Karpas-422 (cell line): ENCODE measurements at regions not wholly inside any gene's neighbourhood (a gene's known extent, or its start where the extent isn't known, plus 50 kb on each side); places are given as distances from the start of the nearest gene placed in this dataset.

Source experiments
- DNase-seq: peaks from one replicate; pipeline ENCODE4 v3.0.0-alpha.2; 2015
- H2AFZ ChIP-seq: fragments of 200-600 bp; sonication (generic); 2 replicates; pipeline ENCODE4 v1.6.1; 2014; ENCODE audit warnings: antibody characterized with exemption, low read length, mixed read lengths
- H3K27ac ChIP-seq: fragments of 200-600 bp; sonication (generic); 2 replicates; pipeline ENCODE4 v1.5.1; 2014; ENCODE audit warnings: mild to moderate bottlenecking, low read length, moderate library complexity
- H3K27me3 ChIP-seq: fragments of 200-600 bp; sonication (generic); 2 replicates; pipeline ENCODE4 v1.6.1; 2014; ENCODE audit warnings: low read length, mixed read lengths
- H3K36me3 ChIP-seq: fragments of 200-600 bp; sonication (generic); 2 replicates; pipeline ENCODE4 v1.6.1; 2014; ENCODE audit warnings: low read length, mixed read lengths; ENCODE audit not compliant: insufficient read depth
- H3K4me1 ChIP-seq: fragments of 200-600 bp; sonication (generic); 2 replicates; pipeline ENCODE4 v1.6.1; 2014; ENCODE audit warnings: mild to moderate bottlenecking, low read length, mixed read lengths
- H3K4me2 ChIP-seq: fragments of 200-600 bp; sonication (generic); 2 replicates; pipeline ENCODE4 v1.6.1; 2014; ENCODE audit warnings: low read length, low read depth, mild to moderate bottlenecking; ENCODE audit not compliant: poor library complexity, severe bottlenecking
- H3K4me3 ChIP-seq: fragments of 200-600 bp; sonication (generic); 2 replicates; pipeline ENCODE4 v1.5.1; 2014; ENCODE audit warnings: mild to moderate bottlenecking, antibody characterized with exemption, low read length, mixed read lengths
- H3K79me2 ChIP-seq: fragments of 200-600 bp; sonication (generic); 2 replicates; pipeline ENCODE4 v1.6.1; 2014; ENCODE audit warnings: mild to moderate bottlenecking, low read length, mixed read lengths
- H3K9ac ChIP-seq: fragments of 200-600 bp; sonication (generic); 2 replicates; pipeline ENCODE4 v1.6.0; 2014; ENCODE audit warnings: low read length
- H3K9me2 ChIP-seq: fragments of 200-600 bp; sonication (generic), shearing (Covaris generic); replicated peaks from 2 replicates; pipeline ENCODE4 v1.6.0; 2014; ENCODE audit warnings: mild to moderate bottlenecking, low read length, moderate library complexity; ENCODE audit not compliant: insufficient read depth
- H3K9me3 ChIP-seq: fragments of 300-700, 200-600 bp; sonication (generic); 2 replicates; pipeline ENCODE4 v1.6.1; 2014; ENCODE audit warnings: low read length, mixed read lengths
- H4K20me1 ChIP-seq: fragments of 200-600 bp; sonication (generic); 2 replicates; pipeline ENCODE4 v1.6.1; 2014; ENCODE audit warnings: mild to moderate bottlenecking, antibody characterized with exemption, low read length, low read depth; ENCODE audit not compliant: insufficient read depth

DNA sequence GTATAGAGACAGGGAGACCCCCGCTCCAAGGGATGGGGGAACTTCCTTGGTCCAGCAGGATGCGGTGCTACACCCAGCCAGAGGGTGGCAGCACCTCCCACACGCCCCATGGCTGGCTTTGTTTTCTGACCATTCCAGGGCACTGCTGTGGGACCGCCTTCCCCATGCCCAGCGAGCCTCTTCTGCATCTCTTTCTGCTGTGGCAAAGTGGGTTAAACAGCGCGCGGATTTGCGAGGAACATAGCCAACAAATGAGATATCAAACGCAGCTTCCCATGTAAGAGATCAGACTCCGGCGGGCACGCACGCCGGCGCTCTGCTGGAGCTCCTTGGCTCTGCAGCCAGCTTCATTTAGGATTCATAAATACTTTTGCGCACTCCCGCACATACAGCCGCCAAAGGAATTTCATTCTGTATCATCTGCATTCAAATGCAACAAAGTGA, 485.8 kb upstream of the CADM1 start:
- Histone ChIP-seq H2AFZ (no peak overlapping the region), H3K27ac (no peak overlapping the region), H3K4me3 (no peak overlapping the region), H3K4me1 (no peaks in the 10 kb centered on the region), H4K20me1 (no peaks in the 10 kb centered on the region), H3K27me3 (no peaks in the 10 kb centered on the region), H3K36me3 (no peaks in the 10 kb centered on the region), H3K4me2 (no peak overlapping the region), H3K79me2 (no peaks in the 10 kb centered on the region), H3K9ac (no peak overlapping the region), H3K9me2 (no peaks in the 10 kb centered on the region), H3K9me3 (no peaks in the 10 kb centered on the region)
- peak; percentile 41 for DNase-seq

GRCh38 chr11:115985896-115986295, 481.7 kb upstream of the CADM1 start:
- Histone ChIP-seq H4K20me1 (no peaks in the 10 kb centered on the region), H3K4me1 (no peaks in the 10 kb centered on the region), H3K27ac (no peak overlapping the region), H3K9me2 (no peaks in the 10 kb centered on the region), H3K36me3 (no peaks in the 10 kb centered on the region), H3K4me3 (no peak overlapping the region), H2AFZ (no peak overlapping the region), H3K4me2 (no peak overlapping the region), H3K79me2 (no peaks in the 10 kb centered on the region), H3K9ac (no peak overlapping the region), H3K27me3 (no peaks in the 10 kb centered on the region), H3K9me3 (no peaks in the 10 kb centered on the region)
- DNase-seq = no peak

- Histone ChIP-seq H3K27ac (no peak overlapping the region), H3K9me3 (no peaks in the 10 kb centered on the region), H3K4me1 (no peaks in the 10 kb centered on the region), H3K4me2 (no peak overlapping the region), H3K36me3 (no peaks in the 10 kb centered on the region), H3K9ac (no peak overlapping the region), H3K79me2 (no peaks in the 10 kb centered on the region), H4K20me1 (no peaks in the 10 kb centered on the region), H3K4me3 (no peak overlapping the region), H3K27me3 (no peaks in the 10 kb centered on the region), H3K9me2 (no peaks in the 10 kb centered on the region), H2AFZ (no peak overlapping the region)
- DNase-seq = no peak
Observed at GRCh38 chr11:115984228-115984627, 480.0 kb upstream of the CADM1 start.

DNA sequence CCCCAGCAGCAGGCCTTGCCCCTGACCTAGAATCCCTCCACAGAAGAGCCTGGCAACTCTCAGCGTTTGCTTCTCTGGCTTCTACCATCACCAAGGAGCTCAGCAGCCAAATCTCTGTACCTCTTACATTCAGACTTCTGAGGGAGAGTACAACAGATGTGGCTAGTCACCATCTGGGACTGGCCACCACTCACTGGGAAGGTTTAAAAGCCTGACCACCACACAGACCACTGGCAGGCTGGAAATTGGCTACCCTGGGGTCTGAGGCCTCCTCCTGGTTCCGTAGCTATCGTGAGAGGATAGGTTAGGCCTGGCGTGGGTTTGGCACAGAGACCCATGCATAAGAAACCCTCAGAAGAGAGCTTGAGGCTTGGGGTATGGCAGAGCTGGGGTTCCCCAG, 478.5 kb upstream of the CADM1 start:
- Histone ChIP-seq H3K4me1 (no peaks in the 10 kb centered on the region), H3K4me3 (no peak overlapping the region), H3K9ac (no peak overlapping the region), H3K4me2 (no peak overlapping the region), H4K20me1 (no peaks in the 10 kb centered on the region), H3K36me3 (no peaks in the 10 kb centered on the region), H2AFZ (no peak overlapping the region), H3K27me3 (no peaks in the 10 kb centered on the region), H3K27ac (no peak overlapping the region), H3K9me3 (no peaks in the 10 kb centered on the region), H3K79me2 (no peaks in the 10 kb centered on the region), H3K9me2 (no peaks in the 10 kb centered on the region)
- DNase-seq = no peak

GRCh38 chr11:115981814-115982471, 477.7 kb upstream of the CADM1 start:
- no peaks in the 10 kb centered on the region for H3K9me2 ChIP-seq
- H3K9ac ChIP-seq = no peak overlapping the region
- H3K79me2 ChIP-seq = no peaks in the 10 kb centered on the region
- H2AFZ ChIP-seq = no peak overlapping the region
- H3K27ac ChIP-seq = no peak overlapping the region
- no peak overlapping the region for H3K4me3 ChIP-seq
- H3K4me1 ChIP-seq = no peaks in the 10 kb centered on the region
- H3K9me3 ChIP-seq = no peaks in the 10 kb centered on the region
- no peaks in the 10 kb centered on the region for H4K20me1 ChIP-seq
- DNase-seq = no peak
- H3K27me3 ChIP-seq = no peaks in the 10 kb centered on the region
- no peak overlapping the region for H3K4me2 ChIP-seq
- H3K36me3 ChIP-seq = no peaks in the 10 kb centered on the region

- no peak for DNase-seq
- Histone ChIP-seq H3K79me2 (no peaks in the 10 kb centered on the region), H2AFZ (no peak overlapping the region), H3K9me3 (no peaks in the 10 kb centered on the region), H3K4me3 (no peak overlapping the region), H3K4me1 (no peaks in the 10 kb centered on the region), H3K27me3 (no peaks in the 10 kb centered on the region), H3K9me2 (no peaks in the 10 kb centered on the region), H3K9ac (no peak overlapping the region), H3K36me3 (no peaks in the 10 kb centered on the region), H3K4me2 (no peak overlapping the region), H4K20me1 (no peaks in the 10 kb centered on the region), H3K27ac (no peak overlapping the region)
Observed at GRCh38 chr11:115981104-115981481, 476.9 kb upstream of the CADM1 start.

GRCh38 chr11:115980337-115981103, 476.3 kb upstream of the CADM1 start:
- no peaks in the 10 kb centered on the region for H3K27me3 ChIP-seq
- no peak overlapping the region for H3K4me3 ChIP-seq

GRCh38 chr11:115974703-115975102, 470.5 kb upstream of the CADM1 start:
- no peaks in the 10 kb centered on the region for H3K9me3 ChIP-seq
- H3K27me3 ChIP-seq = no peaks in the 10 kb centered on the region
- no peaks in the 10 kb centered on the region for H3K4me1 ChIP-seq
- no peak overlapping the region for H3K4me2 ChIP-seq
- no peaks in the 10 kb centered on the region for H3K36me3 ChIP-seq
- no peak for DNase-seq
- H4K20me1 ChIP-seq = no peaks in the 10 kb centered on the region
- no peaks in the 10 kb centered on the region for H3K9me2 ChIP-seq
- H3K79me2 ChIP-seq = no peaks in the 10 kb centered on the region
- no peak overlapping the region for H3K9ac ChIP-seq
- no peak overlapping the region for H2AFZ ChIP-seq
- no peak overlapping the region for H3K4me3 ChIP-seq
- H3K27ac ChIP-seq = no peak overlapping the region

More at GRCh38 chr11:115980337-115981103, 476.3 kb upstream of the CADM1 start:
- Histone ChIP-seq H3K27ac (no peak overlapping the region), H4K20me1 (no peaks in the 10 kb centered on the region), H3K36me3 (no peaks in the 10 kb centered on the region), H3K9ac (no peak overlapping the region), H3K4me1 (no peaks in the 10 kb centered on the region), H3K9me2 (no peaks in the 10 kb centered on the region), H3K4me2 (no peak overlapping the region), H2AFZ (no peak overlapping the region), H3K9me3 (no peaks in the 10 kb centered on the region), H3K79me2 (no peaks in the 10 kb centered on the region)
- no peak for DNase-seq
